Loucy (cell line): ENCODE measurements at regions not wholly inside any gene's neighbourhood (a gene's known extent, or its start where the extent isn't known, plus 50 kb on each side); places are given as distances from the start of the nearest gene placed in this dataset.

Experiments
- H2AFZ ChIP-seq: fragments of 200-600 bp; sonication (generic); 2 replicates; pipeline ENCODE4 v1.6.0; 2016; ENCODE audit warnings: antibody characterized with exemption, mild to moderate bottlenecking, low read length, moderate library complexity
- H3F3A ChIP-seq: fragments of 200-600 bp; 2 replicates; pipeline ENCODE4 v1.6.0; 2016; ENCODE audit warnings: antibody characterized with exemption, low read depth, mild to moderate bottlenecking
- H3K27me3 ChIP-seq: fragments of 200-600 bp; sonication (generic); 2 replicates; pipeline ENCODE4 v1.6.1; 2014; ENCODE audit warnings: low read length, mild to moderate bottlenecking; ENCODE audit not compliant: insufficient read depth, poor library complexity, severe bottlenecking
- H3K36me3 ChIP-seq: fragments of 200-600 bp; sonication (generic); 2 replicates; pipeline ENCODE4 v1.6.1; 2016; ENCODE audit warnings: low read length; ENCODE audit not compliant: insufficient read depth
- H3K4me1 ChIP-seq: fragments of 200-600 bp; sonication (generic); 2 replicates; pipeline ENCODE4 v1.5.1; 2014; ENCODE audit warnings: low read length, mild to moderate bottlenecking; ENCODE audit not compliant: insufficient read depth, poor library complexity, severe bottlenecking
- H3K4me2 ChIP-seq: fragments of 200-600 bp; sonication (generic); 2 replicates; pipeline ENCODE4 v1.6.0; 2014; ENCODE audit warnings: antibody characterized with exemption, low read length, low read depth, mild to moderate bottlenecking; ENCODE audit not compliant: poor library complexity, severe bottlenecking
- H3K4me3 ChIP-seq: fragments of 200-600 bp; sonication (generic); 2 replicates; pipeline ENCODE4 v1.5.1; 2014; ENCODE audit warnings: low read length, mild to moderate bottlenecking, mixed read lengths; ENCODE audit not compliant: poor library complexity, severe bottlenecking
- H3K79me2 ChIP-seq: fragments of 200-600 bp; sonication (generic); 2 replicates; pipeline ENCODE4 v1.6.1; 2014; ENCODE audit warnings: low read length; ENCODE audit not compliant: insufficient read depth
- H3K9ac ChIP-seq: fragments of 200-600 bp; sonication (generic); 2 replicates; pipeline ENCODE4 v1.6.0; 2014; ENCODE audit warnings: mild to moderate bottlenecking, low read depth, low read length, moderate library complexity; ENCODE audit not compliant: poor library complexity, severe bottlenecking
- H3K9me2 ChIP-seq: fragments of 200-600 bp; sonication (generic); replicated peaks from 2 replicates; pipeline ENCODE4 v1.6.1; 2016; ENCODE audit warnings: low read depth, low read length, mixed read lengths
- H3K9me3 ChIP-seq: fragments of 200-600 bp; sonication (generic); 2 replicates; pipeline ENCODE4 v1.6.1; 2014; ENCODE audit warnings: mild to moderate bottlenecking, antibody characterized with exemption, low read length, low read depth; ENCODE audit not compliant: insufficient read depth
- H4K20me1 ChIP-seq: fragments of 200-600 bp; sonication (generic); 2 replicates; pipeline ENCODE4 v1.6.0; 2014; ENCODE audit warnings: antibody characterized with exemption, low read length, mild to moderate bottlenecking; ENCODE audit not compliant: insufficient read depth, poor library complexity, severe bottlenecking
- EZH2phosphoT487 ChIP-seq: fragments of 200-600 bp; IDR thresholded peaks from 2 replicates; pipeline ENCODE4 v1.6.1; 2018; ENCODE audit warnings: antibody characterized with exemption, mild to moderate bottlenecking, moderate library complexity, borderline replicate concordance
- TF ChIP-seq, protein P1 (sequence below): fragments of 200-600 bp; sonication (generic); conservative IDR thresholded peaks from 2 replicates; pipeline ENCODE4 v1.5.1; 2014; ENCODE audit warnings: mild to moderate bottlenecking, antibody characterized with exemption, low read length

- H3K9me2 ChIP-seq, result no peaks in the 10 kb centered on the region
- no peaks in the 10 kb centered on the region for H4K20me1 ChIP-seq
- no peaks in the 10 kb centered on the region for H3K79me2 ChIP-seq
- no peak overlapping the region for H3K4me3 ChIP-seq
- H2AFZ ChIP-seq, result no peak overlapping the region
- H3K9me3 ChIP-seq, result no peaks in the 10 kb centered on the region
- H3K4me2 ChIP-seq, result no peak overlapping the region
- H3K36me3 ChIP-seq, result no peaks in the 10 kb centered on the region
- TF ChIP-seq, protein P1, sequence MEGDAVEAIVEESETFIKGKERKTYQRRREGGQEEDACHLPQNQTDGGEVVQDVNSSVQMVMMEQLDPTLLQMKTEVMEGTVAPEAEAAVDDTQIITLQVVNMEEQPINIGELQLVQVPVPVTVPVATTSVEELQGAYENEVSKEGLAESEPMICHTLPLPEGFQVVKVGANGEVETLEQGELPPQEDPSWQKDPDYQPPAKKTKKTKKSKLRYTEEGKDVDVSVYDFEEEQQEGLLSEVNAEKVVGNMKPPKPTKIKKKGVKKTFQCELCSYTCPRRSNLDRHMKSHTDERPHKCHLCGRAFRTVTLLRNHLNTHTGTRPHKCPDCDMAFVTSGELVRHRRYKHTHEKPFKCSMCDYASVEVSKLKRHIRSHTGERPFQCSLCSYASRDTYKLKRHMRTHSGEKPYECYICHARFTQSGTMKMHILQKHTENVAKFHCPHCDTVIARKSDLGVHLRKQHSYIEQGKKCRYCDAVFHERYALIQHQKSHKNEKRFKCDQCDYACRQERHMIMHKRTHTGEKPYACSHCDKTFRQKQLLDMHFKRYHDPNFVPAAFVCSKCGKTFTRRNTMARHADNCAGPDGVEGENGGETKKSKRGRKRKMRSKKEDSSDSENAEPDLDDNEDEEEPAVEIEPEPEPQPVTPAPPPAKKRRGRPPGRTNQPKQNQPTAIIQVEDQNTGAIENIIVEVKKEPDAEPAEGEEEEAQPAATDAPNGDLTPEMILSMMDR, result no peak
- TF ChIP-seq EZH2phosphoT487, result no peak
- no peaks in the 10 kb centered on the region for H3K27me3 ChIP-seq
- H3F3A ChIP-seq, result no peaks in the 10 kb centered on the region
- H3K9ac ChIP-seq, result no peak overlapping the region
- no peaks in the 10 kb centered on the region for H3K4me1 ChIP-seq
These were observed 140.4 kb downstream of the ATPSCKMT start for GRCh38 chr5:10109299-10109698.

GRCh38 chr5:10106806-10107205 is 142.9 kb downstream of the ATPSCKMT start:
- Histone ChIP-seq H3K4me3 (no peak overlapping the region), H3K4me1 (no peaks in the 10 kb centered on the region), H3K27me3 (no peaks in the 10 kb centered on the region), H3K36me3 (no peaks in the 10 kb centered on the region), H3K9ac (no peak overlapping the region), H3K79me2 (no peaks in the 10 kb centered on the region), H3K9me3 (no peaks in the 10 kb centered on the region), H3K4me2 (no peak overlapping the region), H4K20me1 (no peaks in the 10 kb centered on the region), H3K9me2 (no peaks in the 10 kb centered on the region), H3F3A (no peaks in the 10 kb centered on the region), H2AFZ (no peak overlapping the region)
- no peak for TF ChIP-seq EZH2phosphoT487
- TF ChIP-seq, protein P1, result no peak

- TF ChIP-seq EZH2phosphoT487, result no peak
- TF ChIP-seq, protein P1, result no peak
- H3K9me3 ChIP-seq, result no peaks in the 10 kb centered on the region
These were observed 143.4 kb downstream of the ATPSCKMT start for GRCh38 chr5:10106285-10106684.

More at GRCh38 chr5:10106285-10106684, 143.4 kb downstream of the ATPSCKMT start:
- Histone ChIP-seq H3K36me3 (no peaks in the 10 kb centered on the region), H3K9me2 (no peaks in the 10 kb centered on the region), H3K9ac (no peak overlapping the region), H3K79me2 (no peaks in the 10 kb centered on the region), H3K4me1 (no peaks in the 10 kb centered on the region), H3K27me3 (no peaks in the 10 kb centered on the region), H4K20me1 (no peaks in the 10 kb centered on the region), H3F3A (no peaks in the 10 kb centered on the region), H2AFZ (no peak overlapping the region), H3K4me3 (no peak overlapping the region), H3K4me2 (no peak overlapping the region)
